GM23338 (cell line): ENCODE measurements at regions not wholly inside any gene's neighbourhood (a gene's known extent, or its start where the extent isn't known, plus 50 kb on each side); places are given as distances from the start of the nearest gene placed in this dataset.

Experiments used
- ATAC-seq: fragments of 200-7000 bp; cut with Tn5 transposase; 3 replicates; pipeline ENCODE4 v1.9.1; 2020
- DNase-seq: peaks from one replicate; pipeline ENCODE4 v3.0.0-alpha.2; 2015; ENCODE audit warnings: low spot score
- H2AFZ ChIP-seq: fragments of 200-600 bp; sonication (generic); 2 replicates; pipeline ENCODE4 v1.8.0; 2016; ENCODE audit warnings: antibody characterized with exemption, mild to moderate bottlenecking, moderate library complexity
- H3F3A ChIP-seq: fragments of 200-600 bp; sonication (generic); replicated peaks from 2 replicates; pipeline ENCODE4 v1.8.0; 2017; ENCODE audit warnings: antibody characterized with exemption, mixed run types, low read depth
- H3K27ac ChIP-seq: fragments of 200-600 bp; sonication (generic); 2 replicates; pipeline ENCODE4 v1.6.1; 2016; ENCODE audit warnings: low read depth
- H3K27me3 ChIP-seq: fragments of 200-600 bp; sonication (generic); 2 replicates; pipeline ENCODE4 v1.8.0; 2016; ENCODE audit warnings: mild to moderate bottlenecking, mixed run types, moderate library complexity; ENCODE audit not compliant: insufficient read depth
- H3K36me3 ChIP-seq: fragments of 200-600 bp; sonication (generic); 2 replicates; pipeline ENCODE4 v1.8.0; 2016; ENCODE audit warnings: mild to moderate bottlenecking; ENCODE audit not compliant: insufficient read depth
- H3K4me1 ChIP-seq: fragments of 200-600 bp; sonication (generic); 2 replicates; pipeline ENCODE4 v1.8.0; 2016; ENCODE audit warnings: mild to moderate bottlenecking, moderate library complexity; ENCODE audit not compliant: insufficient read depth
- H3K4me2 ChIP-seq: fragments of 200-600 bp; sonication (generic); 2 replicates; pipeline ENCODE4 v1.7.1; 2017; ENCODE audit warnings: mixed run types
- H3K4me3 ChIP-seq: fragments of 200-600 bp; sonication (generic); 2 replicates; pipeline ENCODE4 v1.6.1; 2016; ENCODE audit warnings: mixed run types
- H3K79me2 ChIP-seq: fragments of 200-600 bp; sonication (generic); replicated peaks from 2 replicates; pipeline ENCODE4 v1.8.0; 2017; ENCODE audit warnings: mild to moderate bottlenecking; ENCODE audit not compliant: insufficient read depth
- H3K9me2 ChIP-seq: fragments of 200-600 bp; sonication (generic); 2 replicates; pipeline ENCODE4 v1.8.0; 2017; ENCODE audit not compliant: insufficient read depth
- H4K20me1 ChIP-seq: fragments of 200-600 bp; sonication (generic); replicated peaks from 2 replicates; pipeline ENCODE4 v1.8.0; 2017; ENCODE audit warnings: mild to moderate bottlenecking; ENCODE audit not compliant: insufficient read depth
- H3K27ac Mint-ChIP-seq: 2 replicates; pipeline ENCODE4 v1.8.0; 2020; ENCODE audit warnings: inconsistent platforms, mild to moderate bottlenecking, moderate library complexity, mixed read lengths
- H3K27me3 Mint-ChIP-seq: 3 replicates; pipeline ENCODE4 v1.8.0; 2022; ENCODE audit warnings: low read depth, mild to moderate bottlenecking, moderate library complexity, mixed read lengths, inconsistent platforms; ENCODE audit not compliant: insufficient read depth, poor library complexity
- H3K36me3 Mint-ChIP-seq: 3 replicates; pipeline ENCODE4 v1.8.0; 2021; ENCODE audit warnings: low read depth, mild to moderate bottlenecking, inconsistent platforms, moderate library complexity, mixed read lengths
- H3K4me1 Mint-ChIP-seq: 3 replicates; pipeline ENCODE4 v1.8.0; 2020; ENCODE audit warnings: mild to moderate bottlenecking, inconsistent platforms, mixed read lengths
- H3K4me3 Mint-ChIP-seq: 3 replicates; pipeline ENCODE4 v1.8.0; 2021; ENCODE audit warnings: moderate library complexity, mild to moderate bottlenecking, inconsistent platforms, mixed read lengths
- H3K9me3 Mint-ChIP-seq: 3 replicates; pipeline ENCODE4 v1.8.0; 2020; ENCODE audit warnings: moderate library complexity, mild to moderate bottlenecking, inconsistent platforms, mixed read lengths
- CTCF ChIP-seq, 2 experiments: fragments of 200-600 bp in 1 of 2; sonication (generic) in 1 of 2; conservative IDR thresholded peaks; 2 replicates each; pipeline versions ENCODE4 v1.5.1 to v1.6.1; 2016 to 2017; ENCODE audit warnings: antibody characterized with exemption in 2 of 2, low read depth in 2 of 2, mild to moderate bottlenecking in 2 of 2, moderate library complexity in 1 of 2
- ETS1 ChIP-seq: IDR thresholded peaks from 2 replicates; pipeline ENCODE4 v1.6.1; 2016; ENCODE audit warnings: antibody characterized with exemption
- EZH2 ChIP-seq: fragments of 200-600 bp; sonication (generic); IDR thresholded peaks from one replicate; pipeline ENCODE4 v1.8.0; 2017; ENCODE audit warnings: antibody characterized with exemption, mild to moderate bottlenecking, low read depth; ENCODE audit not compliant: unreplicated experiment
- JUNB ChIP-seq: IDR thresholded peaks from one replicate; pipeline ENCODE4 v1.6.1; 2016; ENCODE audit warnings: antibody characterized with exemption; ENCODE audit not compliant: unreplicated experiment
- NANOG ChIP-seq: IDR thresholded peaks from 2 replicates; pipeline ENCODE4 v1.6.1; 2016; ENCODE audit warnings: antibody characterized with exemption, borderline replicate concordance
- POLR2AphosphoS5 ChIP-seq: IDR thresholded peaks from 2 replicates; pipeline ENCODE4 v1.6.1; 2016; ENCODE audit warnings: antibody characterized with exemption, low read depth
- STAT1 ChIP-seq: IDR thresholded peaks from one replicate; pipeline ENCODE4 v1.6.1; 2016; ENCODE audit warnings: antibody characterized with exemption; ENCODE audit not compliant: unreplicated experiment
- ZNF114 ChIP-seq: fragments of 250-450 bp; sonication (Bioruptor Pico); IDR thresholded peaks from 2 replicates; pipeline ENCODE4 v1.5.0; 2020; ENCODE audit warnings: mild to moderate bottlenecking, moderate library complexity
- ZNF331 ChIP-seq: fragments of 250-450 bp; sonication (Bioruptor Pico); IDR thresholded peaks from 2 replicates; pipeline ENCODE4 v1.5.0; 2020; ENCODE audit warnings: low read depth, mild to moderate bottlenecking, moderate library complexity
- TF ChIP-seq, protein P1 (sequence below): fragments of 250-450 bp; sonication (Bioruptor Pico); IDR thresholded peaks from 2 replicates; pipeline ENCODE4 v1.5.0; 2020; ENCODE audit warnings: mild to moderate bottlenecking, moderate library complexity

DNA sequence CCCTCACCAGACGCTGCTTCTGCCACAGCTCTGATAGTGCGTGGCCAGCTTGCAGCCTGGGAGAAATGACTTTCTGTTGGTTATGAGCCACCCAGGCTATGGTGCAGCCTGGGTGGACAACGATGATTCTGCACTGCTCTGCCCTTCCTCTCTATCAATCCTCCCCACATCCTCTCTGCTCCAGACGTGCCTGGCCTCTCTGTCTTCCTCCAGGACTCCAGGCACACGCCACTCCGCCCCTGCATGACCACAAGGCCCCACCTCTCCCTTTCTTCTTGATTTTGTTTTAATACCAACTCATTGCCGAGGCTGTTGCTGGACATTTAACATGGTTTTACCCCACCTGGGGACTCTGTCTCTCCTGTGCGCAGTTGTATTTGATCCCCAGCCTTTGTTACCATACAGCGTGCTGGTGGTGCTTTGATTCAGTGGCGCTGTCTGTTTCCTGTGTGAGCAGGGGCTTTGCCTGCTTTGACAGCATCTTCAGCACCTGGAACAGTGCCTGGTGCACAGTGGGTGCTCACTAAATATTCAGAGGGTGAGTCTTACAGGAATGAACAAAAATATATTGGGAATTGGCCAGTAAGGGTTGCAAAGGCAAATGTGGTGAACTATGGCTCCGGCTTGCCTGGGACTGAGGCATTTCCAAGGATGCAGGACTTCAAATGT lies 280.9 kb downstream of the CDH26 start (continued):
- TF ChIP-seq ZNF114 (CRISPR knock-in tag) (no peak), CTCF (conservative IDR thresholded peaks at IDR 0.05; ENCODE audit: low read depth in 2 of 2) (no peak)

- H3K4me2 ChIP-seq: no peak overlapping the region
- H3K4me3 ChIP-seq: no peak overlapping the region
- H3K27me3 ChIP-seq: no peaks in the 10 kb centered on the region
- H3K4me1 ChIP-seq: no peaks in the 10 kb centered on the region
- H3K27ac ChIP-seq: no peak overlapping the region
- ATAC-seq (no peak), DNase-seq (no peak)
- H3F3A ChIP-seq: no peaks in the 10 kb centered on the region
- Mint-ChIP-seq H3K36me3 (no peaks in the 10 kb centered on the region), H3K9me3 (no peaks in the 10 kb centered on the region), H3K4me1 (no peaks in the 10 kb centered on the region), H3K27ac (no peak overlapping the region), H3K4me3 (no peak overlapping the region), H3K27me3 (peaks cover 4% of the 10 kb centered on the region)
- no peaks in the 10 kb centered on the region for H3K36me3 ChIP-seq
- H3K9me2 ChIP-seq: no peaks in the 10 kb centered on the region
- H3K79me2 ChIP-seq: no peaks in the 10 kb centered on the region
- no peaks in the 10 kb centered on the region for H4K20me1 ChIP-seq
- TF ChIP-seq CTCF (conservative IDR thresholded peaks at IDR 0.05; ENCODE audit: low read depth in 2 of 2) (no peak), NANOG (no peak), ZNF114 (CRISPR knock-in tag) (no peak), ZNF331 (CRISPR knock-in tag) (no peak), EZH2 (no peak), POLR2AphosphoS5 (no peak), ETS1 (no peak), STAT1 (no peak), JUNB (no peak)
- TF ChIP-seq, protein P1, sequence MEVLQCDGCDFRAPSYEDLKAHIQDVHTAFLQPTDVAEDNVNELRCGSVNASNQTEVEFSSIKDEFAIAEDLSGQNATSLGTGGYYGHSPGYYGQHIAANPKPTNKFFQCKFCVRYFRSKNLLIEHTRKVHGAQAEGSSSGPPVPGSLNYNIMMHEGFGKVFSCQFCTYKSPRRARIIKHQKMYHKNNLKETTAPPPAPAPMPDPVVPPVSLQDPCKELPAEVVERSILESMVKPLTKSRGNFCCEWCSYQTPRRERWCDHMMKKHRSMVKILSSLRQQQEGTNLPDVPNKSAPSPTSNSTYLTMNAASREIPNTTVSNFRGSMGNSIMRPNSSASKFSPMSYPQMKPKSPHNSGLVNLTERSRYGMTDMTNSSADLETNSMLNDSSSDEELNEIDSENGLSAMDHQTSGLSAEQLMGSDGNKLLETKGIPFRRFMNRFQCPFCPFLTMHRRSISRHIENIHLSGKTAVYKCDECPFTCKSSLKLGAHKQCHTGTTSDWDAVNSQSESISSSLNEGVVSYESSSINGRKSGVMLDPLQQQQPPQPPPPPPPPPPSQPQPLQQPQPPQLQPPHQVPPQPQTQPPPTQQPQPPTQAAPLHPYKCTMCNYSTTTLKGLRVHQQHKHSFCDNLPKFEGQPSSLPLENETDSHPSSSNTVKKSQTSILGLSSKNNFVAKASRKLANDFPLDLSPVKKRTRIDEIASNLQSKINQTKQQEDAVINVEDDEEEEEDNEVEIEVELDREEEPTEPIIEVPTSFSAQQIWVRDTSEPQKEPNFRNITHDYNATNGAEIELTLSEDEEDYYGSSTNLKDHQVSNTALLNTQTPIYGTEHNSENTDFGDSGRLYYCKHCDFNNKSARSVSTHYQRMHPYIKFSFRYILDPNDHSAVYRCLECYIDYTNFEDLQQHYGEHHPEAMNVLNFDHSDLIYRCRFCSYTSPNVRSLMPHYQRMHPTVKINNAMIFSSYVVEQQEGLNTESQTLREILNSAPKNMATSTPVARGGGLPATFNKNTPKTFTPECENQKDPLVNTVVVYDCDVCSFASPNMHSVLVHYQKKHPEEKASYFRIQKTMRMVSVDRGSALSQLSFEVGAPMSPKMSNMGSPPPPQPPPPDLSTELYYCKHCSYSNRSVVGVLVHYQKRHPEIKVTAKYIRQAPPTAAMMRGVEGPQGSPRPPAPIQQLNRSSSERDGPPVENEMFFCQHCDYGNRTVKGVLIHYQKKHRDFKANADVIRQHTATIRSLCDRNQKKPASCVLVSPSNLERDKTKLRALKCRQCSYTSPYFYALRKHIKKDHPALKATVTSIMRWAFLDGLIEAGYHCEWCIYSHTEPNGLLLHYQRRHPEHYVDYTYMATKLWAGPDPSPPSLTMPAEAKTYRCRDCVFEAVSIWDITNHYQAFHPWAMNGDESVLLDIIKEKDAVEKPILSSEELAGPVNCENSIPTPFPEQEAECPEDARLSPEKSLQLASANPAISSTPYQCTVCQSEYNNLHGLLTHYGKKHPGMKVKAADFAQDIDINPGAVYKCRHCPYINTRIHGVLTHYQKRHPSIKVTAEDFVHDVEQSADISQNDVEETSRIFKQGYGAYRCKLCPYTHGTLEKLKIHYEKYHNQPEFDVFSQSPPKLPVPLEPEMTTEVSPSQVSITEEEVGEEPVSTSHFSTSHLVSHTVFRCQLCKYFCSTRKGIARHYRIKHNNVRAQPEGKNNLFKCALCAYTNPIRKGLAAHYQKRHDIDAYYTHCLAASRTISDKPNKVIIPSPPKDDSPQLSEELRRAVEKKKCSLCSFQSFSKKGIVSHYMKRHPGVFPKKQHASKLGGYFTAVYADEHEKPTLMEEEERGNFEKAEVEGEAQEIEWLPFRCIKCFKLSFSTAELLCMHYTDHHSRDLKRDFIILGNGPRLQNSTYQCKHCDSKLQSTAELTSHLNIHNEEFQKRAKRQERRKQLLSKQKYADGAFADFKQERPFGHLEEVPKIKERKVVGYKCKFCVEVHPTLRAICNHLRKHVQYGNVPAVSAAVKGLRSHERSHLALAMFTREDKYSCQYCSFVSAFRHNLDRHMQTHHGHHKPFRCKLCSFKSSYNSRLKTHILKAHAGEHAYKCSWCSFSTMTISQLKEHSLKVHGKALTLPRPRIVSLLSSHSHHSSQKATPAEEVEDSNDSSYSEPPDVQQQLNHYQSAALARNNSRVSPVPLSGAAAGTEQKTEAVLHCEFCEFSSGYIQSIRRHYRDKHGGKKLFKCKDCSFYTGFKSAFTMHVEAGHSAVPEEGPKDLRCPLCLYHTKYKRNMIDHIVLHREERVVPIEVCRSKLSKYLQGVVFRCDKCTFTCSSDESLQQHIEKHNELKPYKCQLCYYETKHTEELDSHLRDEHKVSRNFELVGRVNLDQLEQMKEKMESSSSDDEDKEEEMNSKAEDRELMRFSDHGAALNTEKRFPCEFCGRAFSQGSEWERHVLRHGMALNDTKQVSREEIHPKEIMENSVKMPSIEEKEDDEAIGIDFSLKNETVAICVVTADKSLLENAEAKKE: no peak
- H2AFZ ChIP-seq: no peak overlapping the region
These were observed 281.7 kb downstream of the CDH26 start for GRCh38 chr20:60239956-60240355.
